ENCODE measurements at regions not wholly inside any gene's neighbourhood (a gene's known extent, or its start where the extent isn't known, plus 50 kb on each side); places are given as distances from the start of the nearest gene placed in this dataset.

DNA sequence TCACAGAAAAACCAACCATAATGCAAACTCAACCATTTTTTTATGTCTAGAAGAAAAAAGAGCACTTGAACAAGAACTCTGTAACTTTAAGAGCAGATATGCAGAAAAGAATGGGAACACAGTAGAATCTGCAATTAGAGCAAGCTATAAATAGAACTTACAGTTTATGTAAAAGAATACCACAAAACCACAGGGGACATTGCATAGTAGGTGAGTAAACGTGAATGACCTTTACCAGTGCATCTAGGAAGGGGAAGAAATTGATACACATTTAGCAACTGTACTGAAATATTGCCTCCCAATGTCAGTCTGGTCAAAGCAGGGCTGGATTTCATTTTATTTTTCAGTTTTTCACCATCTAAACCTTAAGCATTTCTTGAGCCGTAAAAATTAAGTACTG, 242.2 kb upstream of the EDNRB start:
- Histone ChIP-seq H2BK12ac (ENCODE audit: low read length) (no peak overlapping the region), H2BK5ac (ENCODE audit: low read length) (no peak overlapping the region), H2BK120ac (ENCODE audit: low read depth, low read length) (no peak overlapping the region), H3K4ac (ENCODE audit: low read length) (no peak overlapping the region), H3K27me3 (ENCODE audit: control insufficient read depth in 3 of 3, insufficient read depth in 3 of 3, low read depth in 1 of 3, low read length in 3 of 3) (no peaks in the 10 kb centered on the region), H3K4me1 (ENCODE audit: control insufficient read depth in 2 of 2, insufficient read depth in 1 of 2, low read depth in 1 of 2, low read length in 2 of 2) (no peaks in the 10 kb centered on the region), H3K4me2 (ENCODE audit: insufficient read depth, low read length, poor library complexity, severe bottlenecking) (no peak overlapping the region), H3K9ac (ENCODE audit: low read depth, low read length, poor library complexity) (no peak overlapping the region), H2BK15ac (ENCODE audit: low read length) (no peak overlapping the region), H3K9me3 (replicated peaks in 1 of 2; ENCODE audit: control insufficient read depth in 2 of 2, insufficient read depth in 1 of 2, low read depth in 1 of 2, low read length in 2 of 2) (no peaks in the 10 kb centered on the region), H3K27ac (replicated peaks; ENCODE audit: low read length) (no peak overlapping the region), H3K18ac (ENCODE audit: low read length) (no peak overlapping the region), H3K36me3 (replicated peaks in 1 of 2; ENCODE audit: control insufficient read depth in 2 of 2, insufficient read depth in 2 of 2, low read length in 2 of 2) (no peaks in the 10 kb centered on the region), H2AK5ac (ENCODE audit: low read depth, low read length) (no peak overlapping the region), H3K14ac (ENCODE audit: low read length) (no peak overlapping the region), H3K79me1 (ENCODE audit: low read depth, low read length) (no peaks in the 10 kb centered on the region), H3K23ac (ENCODE audit: low read depth, low read length, poor library complexity) (no peak overlapping the region), H2AFZ (ENCODE audit: low read length) (no peak overlapping the region), H4K8ac (ENCODE audit: low read depth, low read length) (no peak overlapping the region), H3K4me3 (ENCODE audit: low read length in 2 of 2) (no peak overlapping the region), H4K91ac (ENCODE audit: low read depth, low read length, poor library complexity) (no peak overlapping the region)
- DNase-seq (ENCODE audit: low spot score), result no peak
- WGBS, 2 donors (ENCODE audit: extremely low coverage in 2 of 2, insufficient read length in 2 of 2, insufficient replicate concordance in 1 of 2), result no CpG with 5 or more reads among the region's 2 CpGs

- Histone ChIP-seq H4K8ac (ENCODE audit: low read depth, low read length) (no peak overlapping the region), H2BK120ac (ENCODE audit: low read depth, low read length) (no peak overlapping the region), H3K79me1 (ENCODE audit: low read depth, low read length) (no peaks in the 10 kb centered on the region), H2BK12ac (ENCODE audit: low read length) (no peak overlapping the region), H4K91ac (ENCODE audit: low read depth, low read length, poor library complexity) (no peak overlapping the region), H3K4me3 (ENCODE audit: low read length in 2 of 2) (no peak overlapping the region), H3K36me3 (replicated peaks in 1 of 2; ENCODE audit: control insufficient read depth in 2 of 2, insufficient read depth in 2 of 2, low read length in 2 of 2) (no peaks in the 10 kb centered on the region), H3K27ac (replicated peaks; ENCODE audit: low read length) (no peak overlapping the region), H2AK5ac (ENCODE audit: low read depth, low read length) (no peak overlapping the region), H3K18ac (ENCODE audit: low read length) (no peak overlapping the region), H3K9me3 (replicated peaks in 1 of 2; ENCODE audit: control insufficient read depth in 2 of 2, insufficient read depth in 1 of 2, low read depth in 1 of 2, low read length in 2 of 2) (no peaks in the 10 kb centered on the region), H2BK5ac (ENCODE audit: low read length) (no peak overlapping the region), H3K27me3 (ENCODE audit: control insufficient read depth in 3 of 3, insufficient read depth in 3 of 3, low read depth in 1 of 3, low read length in 3 of 3) (no peaks in the 10 kb centered on the region), H2AFZ (ENCODE audit: low read length) (no peak overlapping the region), H3K4ac (ENCODE audit: low read length) (no peak overlapping the region), H2BK15ac (ENCODE audit: low read length) (no peak overlapping the region), H3K4me2 (ENCODE audit: insufficient read depth, low read length, poor library complexity, severe bottlenecking) (no peak overlapping the region), H3K9ac (ENCODE audit: low read depth, low read length, poor library complexity) (no peak overlapping the region), H3K23ac (ENCODE audit: low read depth, low read length, poor library complexity) (no peak overlapping the region), H3K14ac (ENCODE audit: low read length) (no peak overlapping the region), H3K4me1 (ENCODE audit: control insufficient read depth in 2 of 2, insufficient read depth in 1 of 2, low read depth in 1 of 2, low read length in 2 of 2) (no peaks in the 10 kb centered on the region)
- DNase-seq (ENCODE audit: low spot score), result no peak
- WGBS, 2 donors (ENCODE audit: extremely low coverage in 2 of 2, insufficient read length in 2 of 2, insufficient replicate concordance in 1 of 2), result no CpG with 5 or more reads among the region's 2 CpGs
Measured at GRCh38 chr13:78152415-78152814, 233.8 kb upstream of the EDNRB start.

DNA sequence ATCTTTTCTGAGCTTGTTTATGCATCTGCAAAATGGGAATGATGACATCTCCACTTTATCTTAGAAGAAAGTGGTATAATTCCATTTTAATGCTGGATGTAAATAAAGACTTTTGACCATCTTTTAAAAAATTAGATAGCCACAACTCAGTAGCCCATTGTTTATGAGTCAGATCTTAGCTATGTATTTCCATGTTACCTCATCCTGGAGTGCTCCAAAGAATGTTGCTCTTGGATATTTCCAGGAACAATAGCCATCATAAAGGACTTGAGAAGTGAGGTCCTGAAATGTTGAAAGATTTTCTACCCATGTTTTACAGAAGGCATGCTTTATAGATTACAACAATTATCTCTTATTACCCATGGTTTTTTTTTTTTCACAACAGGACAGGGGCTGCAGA, 229.3 kb upstream of the EDNRB start:
- H3K27ac ChIP-seq (replicated peaks; ENCODE audit: low read length), result no peak overlapping the region

GRCh38 chr13:78145276-78145675, 226.6 kb upstream of the EDNRB start:
- DNase-seq (ENCODE audit: low spot score), result no peak
- Histone ChIP-seq H3K4ac (ENCODE audit: low read length) (no peak overlapping the region), H2AK5ac (ENCODE audit: low read depth, low read length) (no peak overlapping the region), H3K79me1 (ENCODE audit: low read depth, low read length) (no peaks in the 10 kb centered on the region), H3K4me2 (ENCODE audit: insufficient read depth, low read length, poor library complexity, severe bottlenecking) (no peak overlapping the region), H2BK5ac (ENCODE audit: low read length) (no peak overlapping the region), H3K23ac (ENCODE audit: low read depth, low read length, poor library complexity) (no peak overlapping the region), H4K8ac (ENCODE audit: low read depth, low read length) (no peak overlapping the region), H3K27ac (replicated peaks; ENCODE audit: low read length) (no peak overlapping the region), H3K9ac (ENCODE audit: low read depth, low read length, poor library complexity) (no peak overlapping the region), H3K36me3 (replicated peaks in 1 of 2; ENCODE audit: control insufficient read depth in 2 of 2, insufficient read depth in 2 of 2, low read length in 2 of 2) (no peaks in the 10 kb centered on the region), H2BK12ac (ENCODE audit: low read length) (no peak overlapping the region), H2BK120ac (ENCODE audit: low read depth, low read length) (no peak overlapping the region), H3K4me3 (ENCODE audit: low read length in 2 of 2) (no peak overlapping the region), H3K4me1 (ENCODE audit: control insufficient read depth in 2 of 2, insufficient read depth in 1 of 2, low read depth in 1 of 2, low read length in 2 of 2) (no peaks in the 10 kb centered on the region), H3K14ac (ENCODE audit: low read length) (no peak overlapping the region), H3K18ac (ENCODE audit: low read length) (no peak overlapping the region), H3K27me3 (ENCODE audit: control insufficient read depth in 3 of 3, insufficient read depth in 3 of 3, low read depth in 1 of 3, low read length in 3 of 3) (no peaks in the 10 kb centered on the region), H3K9me3 (replicated peaks in 1 of 2; ENCODE audit: control insufficient read depth in 2 of 2, insufficient read depth in 1 of 2, low read depth in 1 of 2, low read length in 2 of 2) (no peaks in the 10 kb centered on the region), H4K91ac (ENCODE audit: low read depth, low read length, poor library complexity) (no peak overlapping the region), H2AFZ (ENCODE audit: low read length) (no peak overlapping the region), H2BK15ac (ENCODE audit: low read length) (no peak overlapping the region)
- no CpG with 5 or more reads among the region's 1 CpG for WGBS, 2 donors (ENCODE audit: extremely low coverage in 2 of 2, insufficient read length in 2 of 2, insufficient replicate concordance in 1 of 2)

More for the DNA sequence above, 229.3 kb upstream of the EDNRB start:
- Histone ChIP-seq H2BK12ac (ENCODE audit: low read length) (no peak overlapping the region), H3K4me3 (ENCODE audit: low read length in 2 of 2) (no peak overlapping the region), H4K8ac (ENCODE audit: low read depth, low read length) (no peak overlapping the region), H3K14ac (ENCODE audit: low read length) (no peak overlapping the region), H3K4me2 (ENCODE audit: insufficient read depth, low read length, poor library complexity, severe bottlenecking) (no peak overlapping the region), H3K9me3 (replicated peaks in 1 of 2; ENCODE audit: control insufficient read depth in 2 of 2, insufficient read depth in 1 of 2, low read depth in 1 of 2, low read length in 2 of 2) (no peaks in the 10 kb centered on the region), H3K23ac (ENCODE audit: low read depth, low read length, poor library complexity) (no peak overlapping the region), H2BK120ac (ENCODE audit: low read depth, low read length) (no peak overlapping the region), H2BK5ac (ENCODE audit: low read length) (no peak overlapping the region), H3K9ac (ENCODE audit: low read depth, low read length, poor library complexity) (no peak overlapping the region), H3K27me3 (ENCODE audit: control insufficient read depth in 3 of 3, insufficient read depth in 3 of 3, low read depth in 1 of 3, low read length in 3 of 3) (no peaks in the 10 kb centered on the region), H3K18ac (ENCODE audit: low read length) (no peak overlapping the region), H3K36me3 (replicated peaks in 1 of 2; ENCODE audit: control insufficient read depth in 2 of 2, insufficient read depth in 2 of 2, low read length in 2 of 2) (no peaks in the 10 kb centered on the region), H2BK15ac (ENCODE audit: low read length) (no peak overlapping the region), H3K4ac (ENCODE audit: low read length) (no peak overlapping the region), H4K91ac (ENCODE audit: low read depth, low read length, poor library complexity) (no peak overlapping the region), H3K79me1 (ENCODE audit: low read depth, low read length) (no peaks in the 10 kb centered on the region), H2AFZ (ENCODE audit: low read length) (no peak overlapping the region), H3K4me1 (ENCODE audit: control insufficient read depth in 2 of 2, insufficient read depth in 1 of 2, low read depth in 1 of 2, low read length in 2 of 2) (no peaks in the 10 kb centered on the region), H2AK5ac (ENCODE audit: low read depth, low read length) (no peak overlapping the region)
- no peak for DNase-seq (ENCODE audit: low spot score)
